ENCODE measurements at regions not wholly inside any gene's neighbourhood (a gene's known extent, or its start where the extent isn't known, plus 50 kb on each side); places are given as distances from the start of the nearest gene placed in this dataset.

GRCh38 chr20:20979934-20980333 lies 126.2 kb downstream of the LINC00237 start:
- TF ChIP-seq CTCF (IDR thresholded peaks at IDR 0.05) (no peak), REST (IDR thresholded peaks at IDR 0.05; ENCODE audit: insufficient read depth in 1 of 2, low read depth in 2 of 2, low read length in 1 of 2) (no peak), POLR2AphosphoS5 (IDR thresholded peaks at IDR 0.05; ENCODE audit: low read depth, low read length) (no peak)
